ENCODE measurements at regions not wholly inside any gene's neighbourhood (a gene's known extent, or its start where the extent isn't known, plus 50 kb on each side); places are given as distances from the start of the nearest gene placed in this dataset.

- ChIA-PET POLR2A (ENCODE audit: partially characterized antibody) (no interaction called here), CTCF (ENCODE audit: partially characterized antibody) (interaction anchor here (0.7 to 2.8 kb wide), 4 partner anchors 13 to 503 kb away, joined by 3 to 10 read pairs (median 6); no protein-coding TSS in a partner anchor)
- Histone ChIP-seq H4K20me1 (replicated peaks in 1 of 2; ENCODE audit: control insufficient read depth in 1 of 2, insufficient read depth in 2 of 2, low read length in 2 of 2) (no peaks in the 10 kb centered on the region), H3K4me3 (ENCODE audit: extremely low read depth in 1 of 4, insufficient read depth in 2 of 4, low read depth in 3 of 4, low read length in 4 of 4) (no peak overlapping the region), H2BK15ac (ENCODE audit: low read length) (no peak overlapping the region), H3K14ac (ENCODE audit: insufficient read length) (no peak overlapping the region), H3K79me2 (ENCODE audit: control insufficient read depth in 1 of 2, insufficient read depth in 2 of 2, low read length in 2 of 2) (no peaks in the 10 kb centered on the region), H3K36me3 (ENCODE audit: control insufficient read depth in 2 of 4, insufficient read depth in 4 of 4, low read length in 3 of 4) (no peaks in the 10 kb centered on the region), H3K9me3 (ENCODE audit: insufficient read depth in 2 of 2, low read depth in 1 of 2, low read length in 1 of 2) (no peaks in the 10 kb centered on the region), H3K18ac (ENCODE audit: extremely low read depth, low read length) (no peak overlapping the region), H3K27me3 (replicated peaks in 1 of 4; ENCODE audit: control insufficient read depth in 3 of 4, extremely low read depth in 1 of 4, insufficient read depth in 3 of 4, low read length in 3 of 4) (no peaks in the 10 kb centered on the region), H2AK5ac (ENCODE audit: low read depth, low read length) (no peak overlapping the region), H4K91ac (replicated peaks; ENCODE audit: insufficient read length, low read length) (no peak overlapping the region), H3K79me1 (ENCODE audit: low read depth, low read length) (no peaks in the 10 kb centered on the region), H2BK5ac (ENCODE audit: low read depth, low read length) (no peak overlapping the region), H2AFZ (ENCODE audit: low read length) (no peak overlapping the region), H2BK120ac (replicated peaks; ENCODE audit: low read depth, low read length) (no peak overlapping the region), H3K23ac (ENCODE audit: insufficient read length) (no peak overlapping the region), H4K8ac (ENCODE audit: extremely low read depth, insufficient read depth, low read length) (no peak overlapping the region), H3K27ac (ENCODE audit: low read depth, low read length) (no peak overlapping the region), H3K4ac (replicated peaks; ENCODE audit: insufficient read length, low read depth, low read length) (no peak overlapping the region), H2BK20ac (ENCODE audit: low read length) (no peak overlapping the region), H3K4me2 (ENCODE audit: insufficient read depth in 1 of 2, low read depth in 2 of 2, low read length in 2 of 2) (no peak overlapping the region), H3K9ac (replicated peaks in 1 of 4; ENCODE audit: extremely low read depth in 1 of 4, low read depth in 3 of 4, low read length in 3 of 4) (no peak overlapping the region), H3K4me1 (replicated peaks in 1 of 4; ENCODE audit: control insufficient read depth in 3 of 4, insufficient read depth in 4 of 4, low read length in 3 of 4) (peaks cover 0 to 8% (median 2%) of the 10 kb centered on the region in 4 experiments; a peak in 2 of 7 replicates), H3K56ac (replicated peaks; ENCODE audit: insufficient read length, low read depth, low read length) (no peak overlapping the region), H2BK12ac (ENCODE audit: low read depth, low read length) (no peak overlapping the region), H3K23me2 (ENCODE audit: low read depth, low read length) (no peaks in the 10 kb centered on the region), H4K5ac (ENCODE audit: insufficient read length, low read depth, low read length) (no peak overlapping the region)
- WGBS, 2 experiments (ENCODE audit: extremely low coverage in 1 of 2, insufficient coverage in 1 of 2, insufficient read length in 1 of 2, insufficient replicate concordance in 2 of 2, low coverage in 1 of 2, low lambda C conversion rate in 2 of 2, missing lambda C conversion rate in 1 of 2): 71% methylated on average over 5 of the region's 5 CpGs; no CpG with 5 or more reads in 1 of the 2 experiments
- FAIRE-seq (no peak), DNase-seq (ENCODE audit: low read depth in 1 of 2, low spot score in 2 of 2) (no peak)
- TF ChIP-seq BCL11A (IDR thresholded peaks at IDR 0.05; ENCODE audit: low read depth in 2 of 2, low read length in 2 of 2) (no peak), CHD2 (IDR thresholded peaks at IDR 0.05; ENCODE audit: low read length) (no peak), SP4 (IDR thresholded peaks at IDR 0.05; ENCODE audit: low read length) (no peak), SP1 (IDR thresholded peaks at IDR 0.05; ENCODE audit: low read depth, low read length) (no peak), BACH1 (IDR thresholded peaks at IDR 0.05; ENCODE audit: low read length) (no peak), SIN3A (conservative IDR thresholded peaks at IDR 0.05 in 1 of 2, IDR thresholded peaks at IDR 0.05 in 1 of 2; ENCODE audit: low read depth in 1 of 2, low read length in 2 of 2) (no peak), CREB1 (IDR thresholded peaks at IDR 0.05) (no peak), E2F6 (IDR thresholded peaks at IDR 0.05) (no peak), ATF3 (IDR thresholded peaks at IDR 0.05; ENCODE audit: insufficient read depth, low read depth, low read length) (no peak), HDAC2 (IDR thresholded peaks at IDR 0.05; ENCODE audit: borderline replicate concordance in 1 of 2, low read depth in 2 of 2, low read length in 2 of 2) (no peak), EGR1 (IDR thresholded peaks at IDR 0.05; ENCODE audit: borderline replicate concordance, low read depth, low read length) (no peak), SUZ12 (IDR thresholded peaks at IDR 0.05; ENCODE audit: low read length) (no peak)
These were observed 299.2 kb downstream of the ZPLD1 start for GRCh38 chr3:102733791-102734563.
